Hepatocyte (in vitro differentiated cells): ENCODE measurements at regions not wholly inside any gene's neighbourhood (a gene's known extent, or its start where the extent isn't known, plus 50 kb on each side); places are given as distances from the start of the nearest gene placed in this dataset.

Experiments used
- EZH2 ChIP-seq: fragments of 200-600 bp; sonication (generic); IDR thresholded peaks from 2 replicates; pipeline ENCODE4 v1.6.1; 2016; ENCODE audit warnings: antibody characterized with exemption, mild to moderate bottlenecking, borderline replicate concordance
- TF ChIP-seq, protein P1 (sequence below): fragments of 200-600 bp; sonication (generic); IDR thresholded peaks from 2 replicates; pipeline ENCODE4 v1.5.1; 2016; ENCODE audit warnings: antibody characterized with exemption, mild to moderate bottlenecking; ENCODE audit not compliant: poor library complexity

DNA sequence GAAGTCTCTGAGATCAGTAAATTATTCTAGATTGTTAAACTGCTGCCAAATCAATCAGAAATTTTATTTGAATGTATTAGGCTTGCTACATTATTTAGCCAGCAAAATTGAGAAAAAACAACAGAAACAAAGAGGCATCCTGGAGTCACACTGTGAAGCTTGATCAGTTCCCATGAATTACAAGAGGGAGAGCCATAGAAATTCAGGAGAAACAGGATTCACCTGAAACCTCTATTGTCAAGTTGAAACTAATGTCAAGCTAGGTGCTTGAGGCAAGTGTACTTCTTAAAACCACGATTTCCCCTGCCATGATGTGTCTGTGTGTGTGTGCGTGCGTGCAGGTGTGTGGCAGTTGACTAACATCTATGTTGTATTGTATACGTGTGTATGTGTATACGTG, 439.1 kb upstream of the NOX3 start:
- TF ChIP-seq, protein P1, sequence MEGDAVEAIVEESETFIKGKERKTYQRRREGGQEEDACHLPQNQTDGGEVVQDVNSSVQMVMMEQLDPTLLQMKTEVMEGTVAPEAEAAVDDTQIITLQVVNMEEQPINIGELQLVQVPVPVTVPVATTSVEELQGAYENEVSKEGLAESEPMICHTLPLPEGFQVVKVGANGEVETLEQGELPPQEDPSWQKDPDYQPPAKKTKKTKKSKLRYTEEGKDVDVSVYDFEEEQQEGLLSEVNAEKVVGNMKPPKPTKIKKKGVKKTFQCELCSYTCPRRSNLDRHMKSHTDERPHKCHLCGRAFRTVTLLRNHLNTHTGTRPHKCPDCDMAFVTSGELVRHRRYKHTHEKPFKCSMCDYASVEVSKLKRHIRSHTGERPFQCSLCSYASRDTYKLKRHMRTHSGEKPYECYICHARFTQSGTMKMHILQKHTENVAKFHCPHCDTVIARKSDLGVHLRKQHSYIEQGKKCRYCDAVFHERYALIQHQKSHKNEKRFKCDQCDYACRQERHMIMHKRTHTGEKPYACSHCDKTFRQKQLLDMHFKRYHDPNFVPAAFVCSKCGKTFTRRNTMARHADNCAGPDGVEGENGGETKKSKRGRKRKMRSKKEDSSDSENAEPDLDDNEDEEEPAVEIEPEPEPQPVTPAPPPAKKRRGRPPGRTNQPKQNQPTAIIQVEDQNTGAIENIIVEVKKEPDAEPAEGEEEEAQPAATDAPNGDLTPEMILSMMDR, result no peak
- no peak for TF ChIP-seq EZH2
